ENCODE measurements at regions not wholly inside any gene's neighbourhood (a gene's known extent, or its start where the extent isn't known, plus 50 kb on each side); places are given as distances from the start of the nearest gene placed in this dataset.

DNA sequence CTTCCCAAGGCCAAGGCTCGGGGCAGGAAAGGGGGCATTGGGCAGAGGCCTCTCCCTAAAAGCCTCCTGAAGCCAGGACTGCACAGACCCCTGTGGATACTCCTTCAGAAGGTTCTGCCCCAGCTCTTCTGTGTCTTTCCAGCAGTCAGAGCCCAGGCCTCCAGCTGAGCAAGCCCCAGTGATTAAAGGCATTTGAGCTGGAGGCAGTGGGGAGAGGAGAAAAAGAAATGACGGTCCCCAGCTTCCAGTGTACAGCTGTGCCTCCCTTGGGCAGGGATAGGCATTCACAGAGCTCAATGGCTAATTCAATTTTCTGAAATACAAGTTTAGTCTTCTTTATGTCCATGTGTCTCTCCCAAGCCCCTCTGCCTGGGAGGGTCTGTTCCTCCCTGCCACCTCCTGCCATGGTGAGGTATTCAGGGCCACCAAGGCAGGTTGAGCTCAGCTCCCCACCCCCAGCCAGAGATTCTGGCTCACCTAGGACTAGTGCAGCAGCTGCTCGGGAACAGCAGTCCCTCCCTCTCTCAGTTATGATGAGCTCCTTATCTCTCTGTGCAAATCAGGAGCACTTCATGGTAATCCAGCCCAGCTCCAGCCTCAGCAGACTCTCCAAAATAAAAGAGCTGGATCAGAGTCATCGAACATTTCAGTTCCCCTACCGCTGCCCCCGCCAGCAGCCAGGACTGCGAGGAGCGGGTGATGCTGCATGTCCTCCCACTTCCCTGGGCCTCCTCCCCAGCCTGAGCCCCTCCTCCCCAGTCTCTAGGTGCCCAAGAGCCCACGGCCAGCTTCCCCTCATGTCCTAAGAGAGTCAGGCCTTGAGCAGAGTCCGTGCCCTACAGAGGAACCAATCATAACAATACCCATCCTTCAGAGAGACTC lies 208.4 kb upstream of the ZC3H12A start:
- DNase-seq (ENCODE audit: low spot score) = no peak
- Histone ChIP-seq H3K27ac (no peak overlapping the region), H3K4me3 (no peak overlapping the region)
- no peak for TF ChIP-seq CTCF (IDR thresholded peaks at IDR 0.05)

DNA sequence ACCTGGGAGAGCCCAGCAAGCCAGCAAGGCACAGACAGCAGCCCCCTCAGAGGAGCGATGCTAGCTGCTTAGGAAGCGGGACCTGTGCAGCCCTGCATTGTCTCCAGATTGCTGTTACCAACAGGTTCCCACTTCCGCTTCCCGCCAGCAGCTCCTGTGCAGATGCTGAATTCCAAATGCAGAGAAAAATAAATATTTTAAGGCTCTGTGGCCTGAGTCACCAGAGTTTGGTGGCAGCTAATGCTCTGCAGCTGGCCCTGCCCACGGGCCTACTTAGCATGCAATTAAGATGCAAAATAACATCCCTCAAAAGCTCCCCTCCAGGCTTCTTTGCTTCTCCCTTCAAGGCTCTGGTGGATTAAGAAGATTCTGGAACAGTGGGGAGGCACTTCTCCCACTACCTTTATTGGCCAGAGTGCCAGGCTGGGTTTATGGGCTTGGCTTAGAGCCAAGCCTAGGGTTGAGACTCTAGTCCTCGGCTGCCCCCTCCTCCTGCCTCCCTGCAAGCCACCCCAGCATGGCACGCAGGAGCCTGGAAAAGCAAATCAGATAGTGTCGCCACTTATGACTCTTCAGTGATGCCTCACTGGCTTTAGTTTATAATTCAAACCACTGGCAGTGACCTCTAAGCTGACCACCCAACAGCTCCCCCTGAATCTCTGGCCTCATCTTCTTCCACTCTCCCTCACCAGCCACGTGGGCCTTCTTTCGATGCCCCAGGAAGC lies 207.1 kb upstream of the ZC3H12A start:
- no peak for DNase-seq (ENCODE audit: low spot score)
- H3K4me3 ChIP-seq = no peak overlapping the region
- H3K27ac ChIP-seq = no peak overlapping the region
- no peak for TF ChIP-seq CTCF (IDR thresholded peaks at IDR 0.05)

DNA sequence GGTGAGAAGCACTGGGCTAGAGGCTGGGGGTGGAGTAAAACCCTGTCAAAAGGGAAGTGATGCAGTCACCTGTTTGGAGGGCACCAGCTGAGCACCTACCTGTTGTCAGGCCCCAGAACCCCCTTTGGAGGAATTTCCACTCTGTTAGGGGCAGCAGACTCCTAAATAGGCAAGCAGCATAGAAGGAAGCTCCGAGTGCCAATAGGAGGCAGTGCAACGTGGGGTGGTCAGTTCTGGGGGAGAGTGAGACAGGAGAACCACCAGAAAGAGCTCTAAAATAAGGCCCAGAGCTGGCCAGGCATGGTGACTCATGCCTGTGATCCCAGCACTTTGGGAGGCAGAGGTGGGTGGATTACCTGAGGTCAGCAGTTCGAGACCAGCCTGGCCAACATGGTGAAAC lies 203.7 kb upstream of the ZC3H12A start:
- TF ChIP-seq CTCF (IDR thresholded peaks at IDR 0.05) = no peak
- no peak overlapping the region for H3K4me3 ChIP-seq
- no peak for DNase-seq (ENCODE audit: low spot score)
- no peak overlapping the region for H3K27ac ChIP-seq

GRCh38 chr1:37272626-37273025 lies 201.8 kb upstream of the ZC3H12A start:
- TF ChIP-seq CTCF (IDR thresholded peaks at IDR 0.05) = no peak
- no peak for DNase-seq (ENCODE audit: low spot score)
- Histone ChIP-seq H3K27ac (no peak overlapping the region), H3K4me3 (no peak overlapping the region)

- DNase-seq (ENCODE audit: low spot score) = no peak
- TF ChIP-seq CTCF (IDR thresholded peaks at IDR 0.05) = no peak
Measured at GRCh38 chr1:37274486-37274885, 199.9 kb upstream of the ZC3H12A start.

DNA sequence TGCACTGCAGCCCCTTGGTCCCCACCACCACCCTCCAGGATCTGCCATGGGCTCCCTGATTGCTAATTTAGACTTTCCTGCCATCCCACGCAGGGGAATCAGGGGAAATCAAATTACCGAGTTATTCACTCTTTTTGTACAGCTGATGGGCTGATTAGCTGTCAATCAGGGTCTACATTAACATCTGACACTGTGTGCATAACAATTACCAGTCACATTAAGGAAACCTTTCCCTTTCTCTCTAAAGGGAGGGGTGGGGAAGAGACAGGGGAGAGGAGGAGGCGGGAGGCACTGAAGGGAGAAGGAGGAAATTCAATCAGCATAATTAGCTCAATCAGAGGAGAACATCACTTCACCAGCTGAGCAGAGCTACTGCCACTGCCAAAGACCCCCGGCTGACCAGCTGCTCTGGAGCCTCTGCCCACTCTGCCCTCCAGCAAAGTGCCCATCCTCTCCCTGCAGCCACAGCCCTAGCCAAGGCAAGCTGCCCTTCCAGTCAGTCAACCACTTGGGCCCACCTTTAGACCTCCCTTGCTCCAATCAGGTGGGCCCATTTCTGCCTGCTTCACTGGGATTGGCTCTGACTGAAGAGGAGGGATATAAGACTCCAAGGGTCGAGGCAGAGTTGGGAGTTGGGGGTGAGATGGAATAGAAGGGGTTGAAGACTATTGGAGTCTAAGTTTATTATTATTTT lies 199.3 kb upstream of the ZC3H12A start:
- TF ChIP-seq CTCF (IDR thresholded peaks at IDR 0.05) = no peak
- no peak overlapping the region for H3K27ac ChIP-seq
- no peak overlapping the region for H3K4me3 ChIP-seq
- DNase-seq (ENCODE audit: low spot score) = no peak

More at GRCh38 chr1:37274486-37274885, 199.9 kb upstream of the ZC3H12A start:
- no peak overlapping the region for H3K27ac ChIP-seq
- H3K4me3 ChIP-seq = no peak overlapping the region

All from coronary artery (tissue), 2 donors.